Activated naive CD4-positive, alpha-beta T cell treated with anti-CD3 and anti-CD28 coated beads, Interleukin-2, amount 50 U/mL, for 72 hours (primary cell): ENCODE measurements at regions not wholly inside any gene's neighbourhood (a gene's known extent, or its start where the extent isn't known, plus 50 kb on each side); places are given as distances from the start of the nearest gene placed in this dataset.
"Not testable (repeated sequence)": the region's sequence is repeated elsewhere in the genome, so short reads cannot be mapped to it uniquely, and the experiment has no call there.

ENCODE experiments used
- ATAC-seq, 2 donors: fragments of 150-1000 bp; cut with Tn5 transposase; 2 replicates each; pipeline ENCODE4 v1.10.0; 2021; ENCODE audit warnings: mild to moderate bottlenecking in 2 of 2, moderate library complexity in 2 of 2
- DNase-seq, 2 donors: peaks; one replicate each; pipeline ENCODE4 v3.0.0; 2021 to 2022; ENCODE audit warnings: low spot score in 2 of 2
- H3K27ac Mint-ChIP-seq, 2 donors: one replicate each; pipeline ENCODE4 v1.8.0; 2022; ENCODE audit warnings: mild to moderate bottlenecking in 2 of 2, mixed read lengths in 2 of 2
- H3K36me3 Mint-ChIP-seq, 2 donors: one replicate each; pipeline ENCODE4 v1.8.0; 2022; ENCODE audit warnings: mixed read lengths in 2 of 2
- H3K9me3 Mint-ChIP-seq, 2 donors: one replicate each; pipeline ENCODE4 v1.8.0; 2022; ENCODE audit warnings: mixed read lengths in 2 of 2

GRCh38 chr19:27720155-27720554, 1492.8 kb downstream of the UQCRFS1 start:
- DNase-seq (no peak), ATAC-seq (no peak)
- Mint-ChIP-seq H3K36me3 (peaks cover 22 to 54% of the 10 kb centered on the region in 2 donors), H3K9me3 (peaks cover 28 to 34% of the 10 kb centered on the region in 2 donors), H3K27ac (no peak overlapping the region)

GRCh38 chr19:27719034-27719433, 1493.9 kb downstream of the UQCRFS1 start:
- Mint-ChIP-seq H3K9me3 (peaks cover 28 to 34% of the 10 kb centered on the region in 2 donors), H3K27ac (peak overlapping the region in 1 of 2 donors; percentile 13), H3K36me3 (peaks cover 22 to 52% of the 10 kb centered on the region in 2 donors)
- no peak for DNase-seq
- ATAC-seq, result no peak

- Mint-ChIP-seq H3K9me3 (peaks cover 28 to 34% of the 10 kb centered on the region in 2 donors), H3K27ac (peak overlapping the region in 1 of 2 donors; percentile 13), H3K36me3 (peaks cover 19 to 50% of the 10 kb centered on the region in 2 donors)
- ATAC-seq (no peak), DNase-seq (no peak)
These were observed 1494.7 kb downstream of the UQCRFS1 start for GRCh38 chr19:27718234-27718633.

- no peak for ATAC-seq
- peak overlapping the region in 1 of 2 donors; percentile 13 for H3K27ac Mint-ChIP-seq
These were observed 1495.1 kb downstream of the UQCRFS1 start for GRCh38 chr19:27717825-27718224.

GRCh38 chr19:27716922-27717321, 1496.0 kb downstream of the UQCRFS1 start:
- Mint-ChIP-seq H3K27ac (no peak overlapping the region), H3K36me3 (peaks cover 20 to 52% of the 10 kb centered on the region in 2 donors), H3K9me3 (peaks cover 38 to 40% of the 10 kb centered on the region in 2 donors)
- DNase-seq, result no peak
- no peak for ATAC-seq

More at GRCh38 chr19:27717825-27718224, 1495.1 kb downstream of the UQCRFS1 start:
- Mint-ChIP-seq H3K36me3 (peaks cover 15 to 46% of the 10 kb centered on the region in 2 donors), H3K9me3 (peaks cover 30 to 34% of the 10 kb centered on the region in 2 donors)
- no peak for DNase-seq

GRCh38 chr19:27714857-27715256, 1498.1 kb downstream of the UQCRFS1 start:
- ATAC-seq (no peak), DNase-seq (no peak)
- peaks cover 34 to 40% of the 10 kb centered on the region in 2 donors for H3K9me3 Mint-ChIP-seq
- H3K27ac Mint-ChIP-seq, result no peak overlapping the region
- peaks cover 21 to 45% of the 10 kb centered on the region in 2 donors for H3K36me3 Mint-ChIP-seq

GRCh38 chr19:27709496-27709895, 1503.5 kb downstream of the UQCRFS1 start:
- no peak overlapping the region for H3K27ac Mint-ChIP-seq
- peaks cover 18 to 26% of the 10 kb centered on the region in 2 donors for H3K9me3 Mint-ChIP-seq
- ATAC-seq, result no peak

GRCh38 chr19:27708986-27709385, 1504.0 kb downstream of the UQCRFS1 start:
- ATAC-seq, H3K27ac Mint-ChIP-seq, DNase-seq: not testable (repeated sequence)
- H3K36me3 Mint-ChIP-seq, result peaks cover 13 to 20% of the 10 kb centered on the region in 2 donors
- H3K9me3 Mint-ChIP-seq, result peaks cover 18 to 26% of the 10 kb centered on the region in 2 donors

More at GRCh38 chr19:27709496-27709895, 1503.5 kb downstream of the UQCRFS1 start:
- no peak for DNase-seq
- H3K36me3 Mint-ChIP-seq, result peaks cover 13 to 20% of the 10 kb centered on the region in 2 donors

GRCh38 chr19:27707026-27707425, 1505.9 kb downstream of the UQCRFS1 start:
- not testable (repeated sequence) for DNase-seq, H3K27ac Mint-ChIP-seq, ATAC-seq
- H3K36me3 Mint-ChIP-seq, result peaks cover 9 to 21% of the 10 kb centered on the region in 2 donors
- H3K9me3 Mint-ChIP-seq, result peaks cover 14 to 18% of the 10 kb centered on the region in 2 donors

GRCh38 chr19:27705896-27706295, 1507.1 kb downstream of the UQCRFS1 start:
- no peak overlapping the region for H3K27ac Mint-ChIP-seq
- ATAC-seq (no peak), DNase-seq (no peak)
- peaks cover 6 to 10% of the 10 kb centered on the region in 2 donors for H3K9me3 Mint-ChIP-seq
- H3K36me3 Mint-ChIP-seq, result peaks cover 1 to 18% of the 10 kb centered on the region in 2 donors

- Mint-ChIP-seq H3K9me3 (peaks cover 50 to 60% of the 10 kb centered on the region in 2 donors), H3K27ac (no peak overlapping the region), H3K36me3 (peaks cover 22 to 24% of the 10 kb centered on the region in 2 donors)
- DNase-seq (no peak), ATAC-seq (no peak)
These were observed 1518.4 kb downstream of the UQCRFS1 start for GRCh38 chr19:27694361-27695055.

GRCh38 chr19:27691991-27692390, 1521.0 kb downstream of the UQCRFS1 start:
- DNase-seq (no peak), ATAC-seq (no peak)
- Mint-ChIP-seq H3K9me3 (peaks cover 35 to 40% of the 10 kb centered on the region in 2 donors), H3K36me3 (peaks cover 22 to 24% of the 10 kb centered on the region in 2 donors), H3K27ac (no peak overlapping the region)

GRCh38 chr19:27689734-27690241, 1523.2 kb downstream of the UQCRFS1 start:
- no peak for DNase-seq
- Mint-ChIP-seq H3K9me3 (peaks cover 27 to 34% of the 10 kb centered on the region in 2 donors), H3K36me3 (peaks cover 21 to 24% of the 10 kb centered on the region in 2 donors), H3K27ac (no peak overlapping the region)
- ATAC-seq, result no peak

- Mint-ChIP-seq H3K9me3 (peaks cover 4 to 10% of the 10 kb centered on the region in 2 donors), H3K27ac (no peak overlapping the region), H3K36me3 (peaks cover 9 to 14% of the 10 kb centered on the region in 2 donors)
- ATAC-seq (no peak), DNase-seq (no peak)
These were observed 1528.7 kb downstream of the UQCRFS1 start for GRCh38 chr19:27684293-27684692.

- peaks cover 7 to 32% of the 10 kb centered on the region in 2 donors for H3K9me3 Mint-ChIP-seq
- no peak for ATAC-seq
- peaks cover 19 to 30% of the 10 kb centered on the region in 2 donors for H3K36me3 Mint-ChIP-seq
- no peak overlapping the region for H3K27ac Mint-ChIP-seq
- no peak for DNase-seq
These were observed 1531.0 kb downstream of the UQCRFS1 start for GRCh38 chr19:27681972-27682371.

GRCh38 chr19:27679905-27680304, 1533.0 kb downstream of the UQCRFS1 start:
- ATAC-seq (no peak), DNase-seq (no peak)
- Mint-ChIP-seq H3K9me3 (peaks cover 7 to 45% of the 10 kb centered on the region in 2 donors), H3K27ac (no peak overlapping the region), H3K36me3 (peaks cover 31 to 40% of the 10 kb centered on the region in 2 donors)

- no peak for ATAC-seq
These were observed 1533.6 kb downstream of the UQCRFS1 start for GRCh38 chr19:27679399-27679798.

More at GRCh38 chr19:27679399-27679798, 1533.6 kb downstream of the UQCRFS1 start:
- peaks cover 34 to 43% of the 10 kb centered on the region in 2 donors for H3K36me3 Mint-ChIP-seq
- peaks cover 7 to 48% of the 10 kb centered on the region in 2 donors for H3K9me3 Mint-ChIP-seq
- no peak for DNase-seq
- no peak overlapping the region for H3K27ac Mint-ChIP-seq
